Heart left ventricle (tissue), 13 donors: ENCODE measurements at regions not wholly inside any gene's neighbourhood (a gene's known extent, or its start where the extent isn't known, plus 50 kb on each side); places are given as distances from the start of the nearest gene placed in this dataset.

ENCODE experiments used
- POLR2A ChIP-seq, 2 donors: fragments of 450-650 bp; IDR thresholded peaks; one replicate each; pipeline ENCODE4 v1.6.1; 2017; ENCODE audit warnings: antibody characterized with exemption in 2 of 2, mild to moderate bottlenecking in 2 of 2, moderate library complexity in 2 of 2
- TF ChIP-seq, protein P1 (sequence below), 12 donors: fragments of 200-600 bp; sonication (generic) in 4 of 12; IDR thresholded peaks; one replicate each; pipeline versions ENCODE4 v1.5.0 to v1.8.0; 2018 to 2022; ENCODE audit warnings: antibody characterized with exemption in 12 of 12, mild to moderate bottlenecking in 5 of 12
- donor health status: ischemic (EF 13 %, LVEDD 7.1; RV severe dilation, severe dysfunction).
- donor health status: DM: no; HTN: yes; CAD: no.
- donor health status: DM: no; HTN: no; CAD: no.
- donor health status: ischemic (EF 25% LVEDD 6.9; RV normal size, moderate dysfunction).
- donor health status: ischemic (EF 25% LVEDD 5.7; RV mildly dilated, moderate dysfunction).
- donor health status: ischemic (EF 35%, LVEDD 5.7; RV mildly dilated, moderate dysfunction).
- donor health status: nonischemic (EF 11% LVEDD 7.7; RV severe dilation, severe dysfunction).
- donor health status: DM: yes; HTN: yes; CAD: no.
- donor health status: PGD.
- donor health status: ischemic (EF 29% LVEDD 5.4; RV normal size, mild dysfunction).
- donor health status: nonischemic (EF 23%, LVEDD 6.1; RV moderate dilation, normal function).

DNA sequence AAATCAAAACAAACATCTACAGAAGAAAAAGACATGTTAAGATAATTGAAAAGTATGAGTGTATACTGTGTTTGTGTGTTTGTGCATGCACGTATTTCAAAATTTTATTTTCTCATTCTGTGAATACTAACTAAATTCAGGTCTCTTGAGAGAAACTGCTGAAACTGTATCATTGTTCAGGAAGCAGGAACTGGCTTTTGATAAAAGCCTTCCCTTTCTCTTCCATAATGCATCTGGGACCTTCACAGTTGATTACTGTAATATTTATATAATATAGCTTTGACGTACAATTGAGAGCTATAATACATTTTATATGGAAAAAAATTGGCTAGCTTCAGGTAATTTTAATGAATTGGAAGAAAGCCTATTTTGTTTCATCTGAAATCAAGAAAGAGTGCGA lies 993.5 kb downstream of the SLC6A15 start:
- TF ChIP-seq, protein P1, sequence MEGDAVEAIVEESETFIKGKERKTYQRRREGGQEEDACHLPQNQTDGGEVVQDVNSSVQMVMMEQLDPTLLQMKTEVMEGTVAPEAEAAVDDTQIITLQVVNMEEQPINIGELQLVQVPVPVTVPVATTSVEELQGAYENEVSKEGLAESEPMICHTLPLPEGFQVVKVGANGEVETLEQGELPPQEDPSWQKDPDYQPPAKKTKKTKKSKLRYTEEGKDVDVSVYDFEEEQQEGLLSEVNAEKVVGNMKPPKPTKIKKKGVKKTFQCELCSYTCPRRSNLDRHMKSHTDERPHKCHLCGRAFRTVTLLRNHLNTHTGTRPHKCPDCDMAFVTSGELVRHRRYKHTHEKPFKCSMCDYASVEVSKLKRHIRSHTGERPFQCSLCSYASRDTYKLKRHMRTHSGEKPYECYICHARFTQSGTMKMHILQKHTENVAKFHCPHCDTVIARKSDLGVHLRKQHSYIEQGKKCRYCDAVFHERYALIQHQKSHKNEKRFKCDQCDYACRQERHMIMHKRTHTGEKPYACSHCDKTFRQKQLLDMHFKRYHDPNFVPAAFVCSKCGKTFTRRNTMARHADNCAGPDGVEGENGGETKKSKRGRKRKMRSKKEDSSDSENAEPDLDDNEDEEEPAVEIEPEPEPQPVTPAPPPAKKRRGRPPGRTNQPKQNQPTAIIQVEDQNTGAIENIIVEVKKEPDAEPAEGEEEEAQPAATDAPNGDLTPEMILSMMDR (IDR thresholded peaks at IDR 0.05): no peak
- no peak for TF ChIP-seq POLR2A (IDR thresholded peaks at IDR 0.05)
